H1 (cell line): ENCODE measurements at regions not wholly inside any gene's neighbourhood (a gene's known extent, or its start where the extent isn't known, plus 50 kb on each side); places are given as distances from the start of the nearest gene placed in this dataset.
A peak's percentile ranks its signal among the peaks of the same experiment; 100 is the strongest.

Source experiments
- CTCF ChIA-PET: fragments of 300-600 bp; sonication (Branson Sonifier 250); formaldehyde crosslinking; loops from one replicate; lab custom pipeline; 2021; ENCODE audit not compliant: partially characterized antibody; lab: Charles Lee
- POLR2A ChIA-PET: fragments of 300-600 bp; sonication (Branson Sonifier 250); formaldehyde crosslinking; loops from one replicate; lab custom pipeline; 2021; ENCODE audit warnings: inconsistent platforms; ENCODE audit not compliant: partially characterized antibody; lab: Charles Lee
- DNase-seq, 2 experiments: peaks; one replicate each; pipeline versions ENCODE4 v3.0.0 to v3.0.0-alpha.2; 2010 to 2022; ENCODE audit warnings: low spot score in 2 of 2, low read depth in 1 of 2, mixed read lengths in 1 of 2
- FAIRE-seq: peaks from 2 replicates; lab custom pipeline; 2011; peaks lifted over from hg19 to GRCh38; lab: Jason Lieb, UNC
- H2AFZ ChIP-seq: 2 replicates; pipeline ENCODE4 v1.8.1; 2012; ENCODE audit warnings: low read length, inconsistent platforms
- H2AK5ac ChIP-seq: 2 replicates; pipeline ENCODE4 v1.6.1; 2013; ENCODE audit warnings: low read depth, low read length
- H2BK120ac ChIP-seq: replicated peaks from 2 replicates; pipeline ENCODE3; 2013; ENCODE audit warnings: low read depth, low read length, inconsistent platforms
- H2BK12ac ChIP-seq: 2 replicates; pipeline ENCODE4 v1.6.1; 2013; ENCODE audit warnings: low read depth, low read length
- H2BK15ac ChIP-seq: 2 replicates; pipeline ENCODE4 v1.6.1; 2013; ENCODE audit warnings: low read length
- H2BK20ac ChIP-seq: 2 replicates; pipeline ENCODE4 v1.6.1; 2013; ENCODE audit warnings: low read length
- H2BK5ac ChIP-seq: 2 replicates; pipeline ENCODE4 v1.6.1; 2013; ENCODE audit warnings: low read depth, low read length
- H3K14ac ChIP-seq: 2 replicates; pipeline ENCODE4 v1.6.1; 2013; ENCODE audit warnings: inconsistent platforms; ENCODE audit not compliant: insufficient read length
- H3K18ac ChIP-seq: 2 replicates; pipeline ENCODE4 v1.6.1; 2013; ENCODE audit warnings: low read length; ENCODE audit errors: extremely low read depth
- H3K23ac ChIP-seq: 2 replicates; pipeline ENCODE4 v1.6.1; 2013; ENCODE audit warnings: inconsistent platforms; ENCODE audit not compliant: insufficient read length
- H3K23me2 ChIP-seq: 2 replicates; pipeline ENCODE4 v1.6.1; 2013; ENCODE audit warnings: low read depth, low read length
- H3K27ac ChIP-seq: 2 replicates; pipeline ENCODE4 v1.6.1; 2011; ENCODE audit warnings: low read depth, low read length, inconsistent platforms
- H3K27me3 ChIP-seq, 4 experiments: replicated peaks in 1 of 4; 1 replicate in 1 of 4; 2 replicates in 3 of 4; pipeline versions ENCODE4 v1.6.1 to v1.8.1; 2011 to 2013; ENCODE audit warnings: low read length in 3 of 4, mild to moderate bottlenecking in 3 of 4, inconsistent platforms in 2 of 4, mixed read lengths in 2 of 4, moderate library complexity in 1 of 4; ENCODE audit not compliant: control insufficient read depth in 3 of 4, insufficient read depth in 3 of 4; ENCODE audit errors: extremely low read depth in 1 of 4
- H3K36me3 ChIP-seq, 4 experiments: 2 replicates each; pipeline versions ENCODE4 v1.6.1 to v1.8.1; 2011 to 2013; ENCODE audit warnings: mild to moderate bottlenecking in 4 of 4, low read length in 3 of 4, moderate library complexity in 2 of 4, control low read depth in 1 of 4, inconsistent platforms in 1 of 4; ENCODE audit not compliant: insufficient read depth in 4 of 4, control insufficient read depth in 2 of 4
- H3K4ac ChIP-seq: replicated peaks from 2 replicates; pipeline ENCODE3; 2013; ENCODE audit warnings: low read length, low read depth, mixed read lengths, inconsistent platforms; ENCODE audit not compliant: insufficient read length
- H3K4me1 ChIP-seq, 4 experiments: replicated peaks in 1 of 4; 1 replicate in 1 of 4; 2 replicates in 3 of 4; pipeline versions ENCODE4 v1.6.1 to v1.8.1; 2011 to 2013; ENCODE audit warnings: low read length in 3 of 4, inconsistent platforms in 2 of 4, mixed read lengths in 1 of 4; ENCODE audit not compliant: insufficient read depth in 4 of 4, control insufficient read depth in 3 of 4
- H3K4me2 ChIP-seq, 2 experiments: 2 replicates each; pipeline versions ENCODE4 v1.6.1 to v1.8.1; 2011 to 2013; ENCODE audit warnings: low read depth in 2 of 2, low read length in 2 of 2, control low read depth in 1 of 2, inconsistent platforms in 1 of 2, mild to moderate bottlenecking in 1 of 2; ENCODE audit not compliant: insufficient read depth in 1 of 2
- H3K4me3 ChIP-seq, 4 experiments: fragments of 200-600, 300-600 bp in 1 of 4; sonication (generic), shearing (Covaris generic), sonication (Bioruptor Twin) in 1 of 4; 2 replicates each; pipeline versions ENCODE4 v1.5.1 to v1.8.1; 2011 to 2016; ENCODE audit warnings: low read length in 4 of 4, low read depth in 3 of 4, control low read depth in 2 of 4, inconsistent platforms in 2 of 4, mild to moderate bottlenecking in 2 of 4, mixed read lengths in 1 of 4, moderate library complexity in 1 of 4; ENCODE audit not compliant: insufficient read depth in 2 of 4; ENCODE audit errors: extremely low read depth in 1 of 4
- H3K56ac ChIP-seq: replicated peaks from 2 replicates; pipeline ENCODE3; 2013; ENCODE audit warnings: low read depth, mild to moderate bottlenecking, mixed read lengths, low read length, inconsistent platforms; ENCODE audit not compliant: insufficient read length
- H3K79me1 ChIP-seq: 2 replicates; pipeline ENCODE4 v1.6.1; 2013; ENCODE audit warnings: low read depth, low read length, control low read depth
- H3K79me2 ChIP-seq, 2 experiments: 2 replicates each; pipeline versions ENCODE4 v1.6.1 to v1.8.1; 2012 to 2013; ENCODE audit warnings: low read length in 2 of 2, mild to moderate bottlenecking in 2 of 2, inconsistent platforms in 1 of 2; ENCODE audit not compliant: insufficient read depth in 2 of 2, control insufficient read depth in 1 of 2
- H3K9ac ChIP-seq, 4 experiments: replicated peaks in 1 of 4; 1 replicate in 1 of 4; 2 replicates in 3 of 4; pipeline versions ENCODE4 v1.6.1 to v1.8.1; 2011 to 2013; ENCODE audit warnings: low read depth in 3 of 4, low read length in 3 of 4, control low read depth in 2 of 4, mild to moderate bottlenecking in 2 of 4, moderate library complexity in 2 of 4, inconsistent platforms in 1 of 4; ENCODE audit errors: extremely low read depth in 1 of 4
- H3K9me3 ChIP-seq, 2 experiments: 2 replicates each; pipeline versions ENCODE4 v1.6.1 to v1.8.1; 2012 to 2013; ENCODE audit warnings: mild to moderate bottlenecking in 2 of 2, moderate library complexity in 2 of 2, control low read depth in 1 of 2, inconsistent platforms in 1 of 2, low read depth in 1 of 2, low read length in 1 of 2, mixed read lengths in 1 of 2; ENCODE audit not compliant: insufficient read depth in 2 of 2
- H4K20me1 ChIP-seq, 2 experiments: replicated peaks in 1 of 2; 2 replicates each; pipeline versions ENCODE3 to v1.8.1; 2011 to 2013; ENCODE audit warnings: inconsistent platforms in 2 of 2, low read length in 2 of 2, mild to moderate bottlenecking in 1 of 2; ENCODE audit not compliant: insufficient read depth in 2 of 2, control insufficient read depth in 1 of 2
- H4K5ac ChIP-seq: 2 replicates; pipeline ENCODE4 v1.6.1; 2013; ENCODE audit warnings: low read length, low read depth, mixed read lengths, inconsistent platforms; ENCODE audit not compliant: insufficient read length
- H4K8ac ChIP-seq: 2 replicates; pipeline ENCODE4 v1.8.0; 2013; ENCODE audit warnings: mild to moderate bottlenecking, moderate library complexity, low read length, inconsistent platforms; ENCODE audit not compliant: insufficient read depth; ENCODE audit errors: extremely low read depth
- H4K91ac ChIP-seq: replicated peaks from 2 replicates; pipeline ENCODE3; 2013; ENCODE audit warnings: low read length, mixed read lengths, inconsistent platforms; ENCODE audit not compliant: insufficient read length
- BCL11A ChIP-seq, 2 experiments: IDR thresholded peaks; one replicate each; pipeline ENCODE4 v1.6.1; 2011; ENCODE audit warnings: low read depth in 2 of 2, low read length in 2 of 2, mild to moderate bottlenecking in 2 of 2
- CHD1 ChIP-seq: IDR thresholded peaks from 2 replicates; pipeline ENCODE4 v1.6.1; 2012; ENCODE audit warnings: low read depth, low read length, improper control_type of control experiment
- MAFK ChIP-seq: IDR thresholded peaks from 2 replicates; pipeline ENCODE4 v1.6.1; 2012; ENCODE audit warnings: low read depth, mild to moderate bottlenecking, improper control_type of control experiment, low read length
- RAD21 ChIP-seq, 2 experiments: IDR thresholded peaks in 1 of 2; conservative IDR thresholded peaks in 1 of 2; 2 replicates each; pipeline ENCODE4 v1.6.1; 2011; ENCODE audit warnings: low read depth in 2 of 2, low read length in 2 of 2, improper control_type of control experiment in 1 of 2, inconsistent platforms in 1 of 2, mild to moderate bottlenecking in 1 of 2, moderate library complexity in 1 of 2
- RXRA ChIP-seq: IDR thresholded peaks from 2 replicates; pipeline ENCODE4 v1.6.1; 2011; ENCODE audit warnings: low read depth, mild to moderate bottlenecking, low read length, moderate library complexity; ENCODE audit not compliant: insufficient read depth
- WGBS, 2 experiments: shearing (Covaris generic) in 1 of 2; methylation state at CpG; one replicate each; pipeline versions ENCODE4 v1.1.6 to v1.1.7; 2013 to 2015; ENCODE audit warnings: low lambda C conversion rate in 2 of 2, mixed read lengths in 2 of 2, inconsistent platforms in 1 of 2, low coverage in 1 of 2, missing lambda C conversion rate in 1 of 2; ENCODE audit not compliant: insufficient replicate concordance in 2 of 2, insufficient coverage in 1 of 2, insufficient read length in 1 of 2; ENCODE audit errors: extremely low coverage in 1 of 2, missing lambda C conversion rate in 1 of 2; 5-methylcytosine and 5-hydroxymethylcytosine counted together
- TF ChIP-seq, protein P1 (sequence below), 3 experiments: IDR thresholded peaks; 1 replicate in 2 of 3; 2 replicates in 1 of 3; pipeline versions ENCODE4 v1.5.1 to v1.6.1; 2011; ENCODE audit warnings: low read length in 3 of 3, mild to moderate bottlenecking in 3 of 3, inconsistent platforms in 2 of 3, low read depth in 1 of 3, moderate library complexity in 1 of 3; ENCODE audit not compliant: insufficient read depth in 1 of 3; ENCODE audit errors: control extremely low read depth in 1 of 3

DNA sequence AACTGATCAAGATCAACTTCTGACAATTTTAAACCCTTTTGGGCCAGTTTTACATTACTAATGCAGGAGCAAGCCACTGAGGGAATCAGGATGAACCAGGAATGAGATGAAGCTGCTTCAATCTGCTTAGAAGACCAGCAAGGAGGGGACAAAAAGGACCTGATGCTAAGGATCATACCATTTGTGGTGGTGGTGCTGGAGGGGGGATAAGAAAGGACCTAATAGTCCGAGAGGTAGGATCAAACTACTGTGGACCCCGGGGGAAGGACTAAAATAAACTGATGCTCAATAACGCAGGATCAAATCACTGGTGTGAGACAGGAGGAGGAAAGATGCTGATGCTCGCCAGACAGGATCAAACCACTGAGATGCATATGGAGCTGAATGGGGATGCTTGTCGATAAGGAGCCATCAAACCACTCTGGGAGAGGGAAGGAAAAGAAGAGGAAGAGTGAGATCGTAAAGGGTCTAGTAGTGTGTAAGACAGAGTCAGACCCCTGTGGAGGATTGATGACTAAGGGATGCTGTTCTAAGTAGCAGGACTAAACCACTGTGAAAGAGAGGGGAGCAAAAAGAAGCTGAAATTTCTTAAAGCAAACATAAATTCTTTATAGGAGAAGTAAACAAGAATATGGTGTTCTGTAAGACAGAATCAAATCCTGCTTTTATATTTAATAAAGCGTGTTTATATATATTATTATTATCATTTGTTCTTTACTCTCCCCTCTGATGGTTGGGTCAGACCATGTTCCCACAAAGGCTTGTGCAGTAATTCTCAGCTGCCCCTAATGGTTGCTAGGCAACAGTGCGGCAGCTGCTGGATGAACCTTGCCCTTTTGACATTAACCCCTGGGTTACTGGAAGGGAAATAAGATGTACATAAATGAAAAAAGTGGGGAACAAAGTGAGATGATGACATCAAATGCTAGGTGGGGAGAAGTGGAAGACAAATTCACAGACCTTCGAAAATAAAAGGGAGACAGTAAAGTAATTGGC, 432.5 kb upstream of the FGF16 start:
- H4K5ac ChIP-seq = no peak overlapping the region
- peak overlapping the region; percentile 59 to 79 for H3K4me2 ChIP-seq
- POLR2A ChIA-PET = no interaction called here
- H4K8ac ChIP-seq = no peak overlapping the region
- CTCF ChIA-PET = interaction anchor here (1.6 kb wide), 1 partner anchor 459 kb away, joined by 3 read pairs; no protein-coding TSS in a partner anchor
- 0 out of 2 replicates have a peak overlapping the region, but pooled peaks have one; percentile 27 for H2BK12ac ChIP-seq
- H3K27ac ChIP-seq = peak overlapping the region; percentile 45; the same call in 1 of the 2 replicates
- no peak overlapping the region for H2BK120ac ChIP-seq
- H3K79me1 ChIP-seq = no peaks in the 10 kb centered on the region
- H3K18ac ChIP-seq = peak overlapping the region; percentile 60
- no peak overlapping the region for H3K14ac ChIP-seq
- H3K56ac ChIP-seq = no peak overlapping the region
- no peaks in the 10 kb centered on the region for H4K20me1 ChIP-seq
- no peak overlapping the region for H2BK15ac ChIP-seq
- no peak overlapping the region for H2AFZ ChIP-seq
- H3K27me3 ChIP-seq = no peaks in the 10 kb centered on the region
- FAIRE-seq (peak; percentile 96), DNase-seq (peak in 1 of 2 experiments; percentile 43)
- H3K23me2 ChIP-seq = no peaks in the 10 kb centered on the region; the same call in 1 of the 2 replicates
- H3K36me3 ChIP-seq = no peaks in the 10 kb centered on the region
- H3K23ac ChIP-seq = no peak overlapping the region
- H2BK20ac ChIP-seq = no peak overlapping the region
- no peaks in the 10 kb centered on the region for H3K79me2 ChIP-seq
- H3K4me1 ChIP-seq = peaks cover 0 to 11% (median 3%) of the 10 kb centered on the region in 4 experiments; a peak in 3 of 7 replicates
- H2BK5ac ChIP-seq = no peak overlapping the region
- H3K9me3 ChIP-seq = no peaks in the 10 kb centered on the region
- peak overlapping the region in 1 of 4 experiments; percentile 18; a peak in 3 of 7 replicates for H3K9ac ChIP-seq
- H3K4ac ChIP-seq = no peak overlapping the region
- H2AK5ac ChIP-seq = no peak overlapping the region
- peak overlapping the region in 2 of 4 experiments; percentile 3 to 41; a peak in 3 of 8 replicates for H3K4me3 ChIP-seq
- WGBS, 2 experiments = 35% methylated on average over 8 of the region's 9 CpGs; no CpG with 5 or more reads in 1 of the 2 experiments
- H4K91ac ChIP-seq = no peak overlapping the region
- TF ChIP-seq BCL11A (IDR thresholded peaks at IDR 0.05; ENCODE audit: low read depth in 2 of 2, low read length in 2 of 2) (no peak), RAD21 (IDR thresholded peaks at IDR 0.05 in 1 of 2, conservative IDR thresholded peaks at IDR 0.05 in 1 of 2; ENCODE audit: low read depth in 2 of 2, low read length in 2 of 2) (no peak), MAFK (0 out of 2 replicates have a peak, but pooled peaks have one; percentile 56), RXRA (no peak), CHD1 (peak; percentile 83)
- TF ChIP-seq, protein P1, sequence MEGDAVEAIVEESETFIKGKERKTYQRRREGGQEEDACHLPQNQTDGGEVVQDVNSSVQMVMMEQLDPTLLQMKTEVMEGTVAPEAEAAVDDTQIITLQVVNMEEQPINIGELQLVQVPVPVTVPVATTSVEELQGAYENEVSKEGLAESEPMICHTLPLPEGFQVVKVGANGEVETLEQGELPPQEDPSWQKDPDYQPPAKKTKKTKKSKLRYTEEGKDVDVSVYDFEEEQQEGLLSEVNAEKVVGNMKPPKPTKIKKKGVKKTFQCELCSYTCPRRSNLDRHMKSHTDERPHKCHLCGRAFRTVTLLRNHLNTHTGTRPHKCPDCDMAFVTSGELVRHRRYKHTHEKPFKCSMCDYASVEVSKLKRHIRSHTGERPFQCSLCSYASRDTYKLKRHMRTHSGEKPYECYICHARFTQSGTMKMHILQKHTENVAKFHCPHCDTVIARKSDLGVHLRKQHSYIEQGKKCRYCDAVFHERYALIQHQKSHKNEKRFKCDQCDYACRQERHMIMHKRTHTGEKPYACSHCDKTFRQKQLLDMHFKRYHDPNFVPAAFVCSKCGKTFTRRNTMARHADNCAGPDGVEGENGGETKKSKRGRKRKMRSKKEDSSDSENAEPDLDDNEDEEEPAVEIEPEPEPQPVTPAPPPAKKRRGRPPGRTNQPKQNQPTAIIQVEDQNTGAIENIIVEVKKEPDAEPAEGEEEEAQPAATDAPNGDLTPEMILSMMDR (IDR thresholded peaks at IDR 0.05; ENCODE audit: control extremely low read depth in 1 of 3, insufficient read depth in 1 of 3, low read depth in 1 of 3, low read length in 3 of 3) = no peak
